PFSK-1 (cell line): ENCODE measurements at regions not wholly inside any gene's neighbourhood (a gene's known extent, or its start where the extent isn't known, plus 50 kb on each side); places are given as distances from the start of the nearest gene placed in this dataset.

Experiments used
- POLR2AphosphoS5 ChIP-seq: IDR thresholded peaks from 2 replicates; pipeline ENCODE4 v1.6.1; 2012; ENCODE audit warnings: low read depth, mild to moderate bottlenecking, control low read depth, low read length, moderate library complexity
- SIN3A ChIP-seq: IDR thresholded peaks from 2 replicates; pipeline ENCODE4 v1.6.1; 2012; ENCODE audit warnings: mild to moderate bottlenecking, low read length, moderate library complexity, borderline replicate concordance; ENCODE audit not compliant: insufficient read depth
- TF ChIP-seq, protein P1 (sequence below), 2 experiments: IDR thresholded peaks; 2 replicates each; pipeline versions ENCODE4 v1.6.1 to v1.8.0; 2011 to 2012; ENCODE audit warnings: low read depth in 2 of 2, low read length in 2 of 2, control low read depth in 1 of 2, inconsistent platforms in 1 of 2, mild to moderate bottlenecking in 1 of 2, moderate library complexity in 1 of 2; ENCODE audit not compliant: insufficient read depth in 1 of 2

- TF ChIP-seq, protein P1, sequence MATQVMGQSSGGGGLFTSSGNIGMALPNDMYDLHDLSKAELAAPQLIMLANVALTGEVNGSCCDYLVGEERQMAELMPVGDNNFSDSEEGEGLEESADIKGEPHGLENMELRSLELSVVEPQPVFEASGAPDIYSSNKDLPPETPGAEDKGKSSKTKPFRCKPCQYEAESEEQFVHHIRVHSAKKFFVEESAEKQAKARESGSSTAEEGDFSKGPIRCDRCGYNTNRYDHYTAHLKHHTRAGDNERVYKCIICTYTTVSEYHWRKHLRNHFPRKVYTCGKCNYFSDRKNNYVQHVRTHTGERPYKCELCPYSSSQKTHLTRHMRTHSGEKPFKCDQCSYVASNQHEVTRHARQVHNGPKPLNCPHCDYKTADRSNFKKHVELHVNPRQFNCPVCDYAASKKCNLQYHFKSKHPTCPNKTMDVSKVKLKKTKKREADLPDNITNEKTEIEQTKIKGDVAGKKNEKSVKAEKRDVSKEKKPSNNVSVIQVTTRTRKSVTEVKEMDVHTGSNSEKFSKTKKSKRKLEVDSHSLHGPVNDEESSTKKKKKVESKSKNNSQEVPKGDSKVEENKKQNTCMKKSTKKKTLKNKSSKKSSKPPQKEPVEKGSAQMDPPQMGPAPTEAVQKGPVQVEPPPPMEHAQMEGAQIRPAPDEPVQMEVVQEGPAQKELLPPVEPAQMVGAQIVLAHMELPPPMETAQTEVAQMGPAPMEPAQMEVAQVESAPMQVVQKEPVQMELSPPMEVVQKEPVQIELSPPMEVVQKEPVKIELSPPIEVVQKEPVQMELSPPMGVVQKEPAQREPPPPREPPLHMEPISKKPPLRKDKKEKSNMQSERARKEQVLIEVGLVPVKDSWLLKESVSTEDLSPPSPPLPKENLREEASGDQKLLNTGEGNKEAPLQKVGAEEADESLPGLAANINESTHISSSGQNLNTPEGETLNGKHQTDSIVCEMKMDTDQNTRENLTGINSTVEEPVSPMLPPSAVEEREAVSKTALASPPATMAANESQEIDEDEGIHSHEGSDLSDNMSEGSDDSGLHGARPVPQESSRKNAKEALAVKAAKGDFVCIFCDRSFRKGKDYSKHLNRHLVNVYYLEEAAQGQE (IDR thresholded peaks at IDR 0.05; ENCODE audit: insufficient read depth in 1 of 2, low read depth in 2 of 2, low read length in 2 of 2), result no peak
- TF ChIP-seq POLR2AphosphoS5 (no peak), SIN3A (no peak)
Observed at GRCh38 chr1:67557696-67558448, 127.1 kb upstream of the GADD45A start.
